ENCODE measurements at regions not wholly inside any gene's neighbourhood (a gene's known extent, or its start where the extent isn't known, plus 50 kb on each side); places are given as distances from the start of the nearest gene placed in this dataset.

DNA sequence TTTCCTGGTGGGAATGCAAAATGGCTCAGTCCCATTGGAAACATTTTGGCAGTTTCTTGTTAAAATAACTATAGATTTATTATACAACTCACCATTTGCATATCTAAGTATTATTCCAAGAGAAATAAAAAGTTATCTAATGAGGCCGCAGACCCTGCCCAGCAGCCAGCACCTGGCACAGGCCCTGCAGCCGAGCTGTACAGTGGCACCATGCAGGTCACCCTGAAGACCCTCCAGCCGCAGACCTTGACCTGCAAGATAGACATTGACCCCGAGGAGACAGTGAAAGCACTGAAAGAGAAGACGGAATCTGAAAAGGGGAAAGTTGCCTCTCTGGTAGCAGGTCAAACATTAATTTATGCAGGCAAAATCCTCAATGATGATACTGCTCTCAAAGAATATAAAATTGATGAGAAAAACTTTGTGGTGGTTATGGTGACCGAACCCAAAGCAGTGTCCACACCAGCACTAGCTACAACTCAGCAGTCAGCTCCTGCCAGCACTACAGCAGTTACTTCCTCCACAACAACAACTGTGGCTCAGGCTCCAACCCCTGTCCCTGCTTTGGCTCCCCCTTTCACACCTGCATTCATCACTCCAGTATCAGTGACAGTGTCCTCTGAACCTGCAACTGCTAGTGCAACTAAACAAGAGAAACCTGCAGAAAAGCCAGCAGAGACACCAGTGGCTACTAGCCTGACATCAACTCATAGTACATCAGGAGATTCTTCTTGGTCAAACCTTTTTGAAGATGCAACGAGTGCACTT lies 113.5 kb upstream of the SATB1 start:
- TF ChIP-seq, protein P1, sequence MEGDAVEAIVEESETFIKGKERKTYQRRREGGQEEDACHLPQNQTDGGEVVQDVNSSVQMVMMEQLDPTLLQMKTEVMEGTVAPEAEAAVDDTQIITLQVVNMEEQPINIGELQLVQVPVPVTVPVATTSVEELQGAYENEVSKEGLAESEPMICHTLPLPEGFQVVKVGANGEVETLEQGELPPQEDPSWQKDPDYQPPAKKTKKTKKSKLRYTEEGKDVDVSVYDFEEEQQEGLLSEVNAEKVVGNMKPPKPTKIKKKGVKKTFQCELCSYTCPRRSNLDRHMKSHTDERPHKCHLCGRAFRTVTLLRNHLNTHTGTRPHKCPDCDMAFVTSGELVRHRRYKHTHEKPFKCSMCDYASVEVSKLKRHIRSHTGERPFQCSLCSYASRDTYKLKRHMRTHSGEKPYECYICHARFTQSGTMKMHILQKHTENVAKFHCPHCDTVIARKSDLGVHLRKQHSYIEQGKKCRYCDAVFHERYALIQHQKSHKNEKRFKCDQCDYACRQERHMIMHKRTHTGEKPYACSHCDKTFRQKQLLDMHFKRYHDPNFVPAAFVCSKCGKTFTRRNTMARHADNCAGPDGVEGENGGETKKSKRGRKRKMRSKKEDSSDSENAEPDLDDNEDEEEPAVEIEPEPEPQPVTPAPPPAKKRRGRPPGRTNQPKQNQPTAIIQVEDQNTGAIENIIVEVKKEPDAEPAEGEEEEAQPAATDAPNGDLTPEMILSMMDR (IDR thresholded peaks at IDR 0.05; ENCODE audit: borderline replicate concordance, extremely low read depth, low read length, poor library complexity, severe bottlenecking): no peak
- no peak for TF ChIP-seq EZH2 (IDR thresholded peaks at IDR 0.05; ENCODE audit: borderline replicate concordance, low read depth, low read length, severe bottlenecking)

Measured in DND-41 (cell line).